Astrocyte (in vitro differentiated cells and primary cell): ENCODE measurements at regions not wholly inside any gene's neighbourhood (a gene's known extent, or its start where the extent isn't known, plus 50 kb on each side); places are given as distances from the start of the nearest gene placed in this dataset.

ENCODE experiments used
- EZH2 ChIP-seq: IDR thresholded peaks from 2 replicates; pipeline ENCODE4 v1.6.1; 2012; ENCODE audit warnings: mild to moderate bottlenecking, low read length, inconsistent platforms; ENCODE audit not compliant: insufficient read depth
- TF ChIP-seq, protein P1 (sequence below): IDR thresholded peaks from 2 replicates; pipeline ENCODE4 v1.5.1; 2011; ENCODE audit warnings: low read depth, mild to moderate bottlenecking, inconsistent platforms, low read length, moderate library complexity; ENCODE audit not compliant: insufficient read depth

DNA sequence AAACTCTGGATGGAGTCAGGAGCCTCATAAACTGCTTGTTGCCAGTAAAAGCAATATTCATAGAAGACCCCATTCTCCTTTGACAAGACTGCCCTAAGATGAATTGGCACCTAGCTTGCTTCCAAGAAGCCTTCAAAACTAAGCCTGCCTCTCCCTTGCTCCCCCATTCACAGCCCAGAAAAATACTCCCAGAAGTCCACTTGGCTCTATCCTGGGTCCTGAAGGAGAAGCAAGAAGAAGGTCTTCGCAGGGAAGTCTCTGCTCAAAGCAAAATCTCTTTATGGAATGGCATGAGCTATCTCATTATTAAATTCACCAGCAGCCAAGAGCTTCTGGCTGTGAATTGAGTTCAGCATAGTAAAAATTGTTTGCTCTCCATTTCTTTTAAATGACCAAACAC lies 230.2 kb upstream of the ARRDC4 start:
- TF ChIP-seq, protein P1, sequence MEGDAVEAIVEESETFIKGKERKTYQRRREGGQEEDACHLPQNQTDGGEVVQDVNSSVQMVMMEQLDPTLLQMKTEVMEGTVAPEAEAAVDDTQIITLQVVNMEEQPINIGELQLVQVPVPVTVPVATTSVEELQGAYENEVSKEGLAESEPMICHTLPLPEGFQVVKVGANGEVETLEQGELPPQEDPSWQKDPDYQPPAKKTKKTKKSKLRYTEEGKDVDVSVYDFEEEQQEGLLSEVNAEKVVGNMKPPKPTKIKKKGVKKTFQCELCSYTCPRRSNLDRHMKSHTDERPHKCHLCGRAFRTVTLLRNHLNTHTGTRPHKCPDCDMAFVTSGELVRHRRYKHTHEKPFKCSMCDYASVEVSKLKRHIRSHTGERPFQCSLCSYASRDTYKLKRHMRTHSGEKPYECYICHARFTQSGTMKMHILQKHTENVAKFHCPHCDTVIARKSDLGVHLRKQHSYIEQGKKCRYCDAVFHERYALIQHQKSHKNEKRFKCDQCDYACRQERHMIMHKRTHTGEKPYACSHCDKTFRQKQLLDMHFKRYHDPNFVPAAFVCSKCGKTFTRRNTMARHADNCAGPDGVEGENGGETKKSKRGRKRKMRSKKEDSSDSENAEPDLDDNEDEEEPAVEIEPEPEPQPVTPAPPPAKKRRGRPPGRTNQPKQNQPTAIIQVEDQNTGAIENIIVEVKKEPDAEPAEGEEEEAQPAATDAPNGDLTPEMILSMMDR, result no peak
- TF ChIP-seq EZH2, result no peak
